ENCODE measurements at regions not wholly inside any gene's neighbourhood (a gene's known extent, or its start where the extent isn't known, plus 50 kb on each side); places are given as distances from the start of the nearest gene placed in this dataset.

- TF ChIP-seq CTCF (IDR thresholded peaks at IDR 0.05) (no peak), POLR2A (IDR thresholded peaks at IDR 0.05) (no peak), POLR2AphosphoS5 (IDR thresholded peaks at IDR 0.05) (no peak)
These were observed 206.5 kb upstream of the NT5C1B start for GRCh38 chr2:18795906-18796305.

Data from gastroesophageal sphincter (tissue), 3 donors.